Mammary epithelial cell (primary cell): ENCODE measurements at regions not wholly inside any gene's neighbourhood (a gene's known extent, or its start where the extent isn't known, plus 50 kb on each side); places are given as distances from the start of the nearest gene placed in this dataset.

Source experiments
- EZH2 ChIP-seq: IDR thresholded peaks from 2 replicates; pipeline ENCODE4 v1.6.1; 2012; ENCODE audit warnings: low read length, inconsistent platforms, borderline replicate concordance
- TF ChIP-seq, protein P1 (sequence below), 2 donors: IDR thresholded peaks in 1 of 2; conservative IDR thresholded peaks in 1 of 2; 2 replicates each; pipeline ENCODE4 v1.5.1; 2011 to 2012; ENCODE audit warnings: inconsistent platforms in 2 of 2, low read length in 2 of 2, mild to moderate bottlenecking in 2 of 2, control low read depth in 1 of 2, low read depth in 1 of 2; ENCODE audit not compliant: insufficient read depth in 1 of 2; ENCODE audit errors: extremely low read depth in 1 of 2

DNA sequence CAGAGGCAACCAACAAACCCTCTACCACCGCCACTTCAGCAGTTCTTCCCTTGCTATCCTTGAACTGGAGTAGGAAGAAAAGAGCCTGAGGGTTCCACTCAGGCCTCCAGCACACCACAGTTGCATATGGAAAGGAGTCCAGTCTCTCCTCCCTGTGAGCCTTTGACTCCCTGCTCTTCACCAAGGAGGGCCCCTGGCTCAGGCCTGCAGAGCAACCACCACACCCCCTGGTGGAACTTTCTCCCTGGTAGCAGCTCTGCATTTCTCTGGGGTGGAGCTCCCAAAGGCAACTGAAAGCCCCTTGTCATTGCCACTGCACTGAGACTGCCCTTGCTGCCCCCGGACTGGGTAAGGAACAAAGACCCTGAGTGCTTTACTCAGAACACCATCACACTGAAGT, 1021.5 kb upstream of the ADGRL2 start:
- TF ChIP-seq, protein P1, sequence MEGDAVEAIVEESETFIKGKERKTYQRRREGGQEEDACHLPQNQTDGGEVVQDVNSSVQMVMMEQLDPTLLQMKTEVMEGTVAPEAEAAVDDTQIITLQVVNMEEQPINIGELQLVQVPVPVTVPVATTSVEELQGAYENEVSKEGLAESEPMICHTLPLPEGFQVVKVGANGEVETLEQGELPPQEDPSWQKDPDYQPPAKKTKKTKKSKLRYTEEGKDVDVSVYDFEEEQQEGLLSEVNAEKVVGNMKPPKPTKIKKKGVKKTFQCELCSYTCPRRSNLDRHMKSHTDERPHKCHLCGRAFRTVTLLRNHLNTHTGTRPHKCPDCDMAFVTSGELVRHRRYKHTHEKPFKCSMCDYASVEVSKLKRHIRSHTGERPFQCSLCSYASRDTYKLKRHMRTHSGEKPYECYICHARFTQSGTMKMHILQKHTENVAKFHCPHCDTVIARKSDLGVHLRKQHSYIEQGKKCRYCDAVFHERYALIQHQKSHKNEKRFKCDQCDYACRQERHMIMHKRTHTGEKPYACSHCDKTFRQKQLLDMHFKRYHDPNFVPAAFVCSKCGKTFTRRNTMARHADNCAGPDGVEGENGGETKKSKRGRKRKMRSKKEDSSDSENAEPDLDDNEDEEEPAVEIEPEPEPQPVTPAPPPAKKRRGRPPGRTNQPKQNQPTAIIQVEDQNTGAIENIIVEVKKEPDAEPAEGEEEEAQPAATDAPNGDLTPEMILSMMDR (conservative IDR thresholded peaks at IDR 0.05 in 1 of 2, IDR thresholded peaks at IDR 0.05 in 1 of 2; ENCODE audit: extremely low read depth in 1 of 2, insufficient read depth in 1 of 2, low read depth in 1 of 2, low read length in 2 of 2): no peak
- no peak for TF ChIP-seq EZH2
